ENCODE measurements at regions not wholly inside any gene's neighbourhood (a gene's known extent, or its start where the extent isn't known, plus 50 kb on each side); places are given as distances from the start of the nearest gene placed in this dataset.

DNA sequence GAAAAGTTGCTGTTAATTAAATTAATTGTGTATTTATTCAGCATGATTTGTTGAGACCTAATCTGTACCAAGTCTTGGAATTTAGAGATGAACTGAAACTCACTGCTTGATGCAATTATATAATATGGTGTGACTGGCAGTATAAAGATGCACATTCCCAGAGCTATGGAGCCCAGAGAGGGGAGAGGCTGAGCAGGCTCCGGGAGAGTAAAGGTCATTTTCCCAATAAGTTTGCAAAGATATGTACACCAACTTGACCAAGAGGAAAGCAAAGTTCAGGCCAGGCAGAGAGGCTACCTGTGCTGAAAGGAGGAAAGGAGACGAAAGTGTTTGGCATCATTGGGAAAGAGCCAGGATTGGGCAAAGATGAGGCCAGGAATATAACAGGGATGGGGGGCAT lies 271.7 kb upstream of the KLF4 start:
- TF ChIP-seq, protein P1, sequence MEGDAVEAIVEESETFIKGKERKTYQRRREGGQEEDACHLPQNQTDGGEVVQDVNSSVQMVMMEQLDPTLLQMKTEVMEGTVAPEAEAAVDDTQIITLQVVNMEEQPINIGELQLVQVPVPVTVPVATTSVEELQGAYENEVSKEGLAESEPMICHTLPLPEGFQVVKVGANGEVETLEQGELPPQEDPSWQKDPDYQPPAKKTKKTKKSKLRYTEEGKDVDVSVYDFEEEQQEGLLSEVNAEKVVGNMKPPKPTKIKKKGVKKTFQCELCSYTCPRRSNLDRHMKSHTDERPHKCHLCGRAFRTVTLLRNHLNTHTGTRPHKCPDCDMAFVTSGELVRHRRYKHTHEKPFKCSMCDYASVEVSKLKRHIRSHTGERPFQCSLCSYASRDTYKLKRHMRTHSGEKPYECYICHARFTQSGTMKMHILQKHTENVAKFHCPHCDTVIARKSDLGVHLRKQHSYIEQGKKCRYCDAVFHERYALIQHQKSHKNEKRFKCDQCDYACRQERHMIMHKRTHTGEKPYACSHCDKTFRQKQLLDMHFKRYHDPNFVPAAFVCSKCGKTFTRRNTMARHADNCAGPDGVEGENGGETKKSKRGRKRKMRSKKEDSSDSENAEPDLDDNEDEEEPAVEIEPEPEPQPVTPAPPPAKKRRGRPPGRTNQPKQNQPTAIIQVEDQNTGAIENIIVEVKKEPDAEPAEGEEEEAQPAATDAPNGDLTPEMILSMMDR (IDR thresholded peaks at IDR 0.05) = no peak

DNA sequence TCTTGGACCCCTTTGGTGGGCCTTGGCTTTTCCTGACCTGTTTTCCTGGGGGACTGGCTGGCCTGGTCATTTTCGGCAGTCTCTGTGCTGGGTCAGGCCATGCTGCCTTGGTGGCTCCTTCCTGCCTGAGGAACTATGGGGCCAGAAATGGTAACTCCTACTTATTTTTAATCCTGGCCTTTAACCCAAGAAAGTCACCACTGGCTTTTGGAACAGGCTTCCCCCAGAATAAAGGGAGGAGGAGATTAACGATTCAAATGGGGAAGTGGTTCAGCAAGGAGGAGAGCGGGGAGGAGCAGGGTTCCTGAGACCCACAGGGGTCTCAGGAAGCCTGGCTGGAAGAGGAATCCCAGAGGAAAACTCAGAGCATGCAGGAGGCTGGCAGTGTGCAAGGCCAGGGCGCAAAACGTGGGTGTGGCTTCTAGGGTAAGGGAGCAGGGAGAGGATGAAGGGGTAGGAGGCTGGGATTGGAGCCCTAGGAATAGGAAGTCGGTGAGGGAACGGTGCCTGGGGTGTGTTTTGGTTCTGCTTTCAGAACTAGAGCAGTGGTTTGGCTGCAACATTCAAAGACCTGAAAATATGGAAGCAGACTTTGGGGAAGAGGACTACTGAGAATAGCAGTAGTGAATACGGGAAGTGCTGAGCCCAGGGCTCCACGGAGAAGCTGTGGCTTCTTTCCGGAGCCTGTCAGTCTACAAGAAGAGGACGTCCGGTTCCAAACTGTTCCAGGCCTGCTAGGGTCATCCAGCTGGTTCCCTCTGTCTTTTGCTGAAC lies 271.1 kb upstream of the KLF4 start:
- TF ChIP-seq, protein P1 (IDR thresholded peaks at IDR 0.05) = no peak

DNA sequence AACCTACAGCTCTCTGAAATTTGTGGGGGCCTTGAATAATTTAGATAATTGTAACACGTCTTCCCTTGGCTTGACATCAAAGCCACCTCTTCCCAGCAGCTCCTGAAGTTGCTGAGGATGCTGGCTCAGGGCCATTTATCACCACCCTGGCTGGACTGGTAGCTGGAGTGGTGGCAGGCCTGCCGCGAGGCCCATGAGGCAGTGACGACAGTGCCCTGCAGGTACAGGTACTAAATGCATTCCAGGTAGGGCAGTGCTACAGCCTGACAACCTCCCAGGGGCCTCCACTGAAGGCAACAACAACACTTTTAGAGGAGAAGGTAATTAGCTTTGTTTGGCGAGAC lies 270.2 kb upstream of the KLF4 start:
- TF ChIP-seq, protein P1 (IDR thresholded peaks at IDR 0.05) = no peak

DNA sequence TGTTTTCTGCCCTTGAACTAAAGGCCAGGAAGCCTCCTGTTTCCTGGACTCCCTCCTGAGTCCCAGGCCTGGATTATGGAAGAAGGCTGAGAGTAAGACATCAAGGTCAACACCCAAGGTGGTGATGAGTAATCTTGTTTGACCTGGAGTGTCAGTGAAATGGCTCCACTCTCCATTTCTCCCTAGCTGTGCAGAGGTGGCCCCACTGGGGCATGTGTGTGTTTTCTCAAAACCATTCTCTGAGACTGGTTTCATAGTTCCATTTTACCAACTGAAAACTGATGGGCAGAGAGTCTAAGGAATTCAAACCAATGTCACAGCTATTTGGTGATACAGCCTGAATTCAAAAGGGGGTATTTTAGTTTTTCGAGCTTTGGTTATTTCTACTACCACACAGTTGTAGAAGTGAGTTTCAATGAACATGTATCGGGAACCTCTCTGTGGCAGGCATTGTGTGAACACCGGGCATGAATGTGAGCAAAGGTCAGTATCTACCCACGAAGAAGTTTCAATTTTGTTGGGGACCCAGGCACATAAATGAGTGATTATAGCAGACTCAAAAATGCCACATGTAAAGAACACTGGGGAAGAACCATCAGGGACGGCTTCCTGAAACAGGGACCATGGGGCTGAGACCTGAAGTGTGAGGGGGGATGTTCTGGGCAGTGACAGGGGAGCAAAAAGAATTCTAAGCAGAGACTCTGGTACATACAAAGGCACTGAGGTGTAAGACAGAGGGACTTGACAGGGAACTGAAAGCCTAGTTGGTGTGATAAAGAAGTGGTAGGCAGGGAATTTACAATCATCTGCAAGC lies 269.6 kb upstream of the KLF4 start:
- TF ChIP-seq, protein P1 (IDR thresholded peaks at IDR 0.05) = no peak

DNA sequence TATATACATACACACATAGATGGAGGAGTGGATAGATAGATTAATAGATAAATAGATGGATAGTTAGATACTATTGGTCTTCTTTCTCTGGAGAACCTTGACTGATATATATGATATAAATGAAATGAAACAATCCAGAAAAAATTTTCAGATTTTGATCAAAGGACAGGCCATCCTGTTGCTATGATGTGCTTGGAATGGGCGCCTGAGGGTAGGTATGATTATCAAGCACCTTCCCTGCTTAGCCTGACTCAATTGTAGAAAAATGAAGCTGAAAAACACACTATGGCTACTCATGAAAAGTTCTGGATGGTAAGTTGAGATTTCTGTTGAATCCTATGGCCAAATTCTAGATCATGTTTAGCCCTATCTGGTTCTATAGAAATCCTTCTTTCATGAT lies 266.5 kb upstream of the KLF4 start:
- TF ChIP-seq, protein P1 (IDR thresholded peaks at IDR 0.05) = no peak

DNA sequence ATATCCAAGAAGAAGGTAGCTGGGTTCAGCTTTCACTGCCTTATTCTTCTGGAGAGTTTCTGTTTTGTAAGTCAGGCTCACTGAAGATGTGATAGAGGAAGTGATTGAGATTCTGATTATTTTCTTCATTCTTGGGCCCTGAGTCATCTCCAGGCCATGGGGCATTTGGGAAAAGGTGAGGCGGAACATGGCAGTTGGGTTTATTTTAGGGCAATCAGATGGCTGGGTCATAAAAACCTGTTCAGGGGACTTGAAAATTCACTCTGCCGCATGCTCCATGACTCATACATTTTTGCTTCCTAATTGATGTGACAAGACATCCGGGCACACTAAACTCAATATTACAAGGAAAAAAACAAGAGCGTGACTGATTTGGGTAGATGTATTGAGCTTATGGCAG lies 265.7 kb upstream of the KLF4 start:
- TF ChIP-seq, protein P1 (IDR thresholded peaks at IDR 0.05) = no peak

DNA sequence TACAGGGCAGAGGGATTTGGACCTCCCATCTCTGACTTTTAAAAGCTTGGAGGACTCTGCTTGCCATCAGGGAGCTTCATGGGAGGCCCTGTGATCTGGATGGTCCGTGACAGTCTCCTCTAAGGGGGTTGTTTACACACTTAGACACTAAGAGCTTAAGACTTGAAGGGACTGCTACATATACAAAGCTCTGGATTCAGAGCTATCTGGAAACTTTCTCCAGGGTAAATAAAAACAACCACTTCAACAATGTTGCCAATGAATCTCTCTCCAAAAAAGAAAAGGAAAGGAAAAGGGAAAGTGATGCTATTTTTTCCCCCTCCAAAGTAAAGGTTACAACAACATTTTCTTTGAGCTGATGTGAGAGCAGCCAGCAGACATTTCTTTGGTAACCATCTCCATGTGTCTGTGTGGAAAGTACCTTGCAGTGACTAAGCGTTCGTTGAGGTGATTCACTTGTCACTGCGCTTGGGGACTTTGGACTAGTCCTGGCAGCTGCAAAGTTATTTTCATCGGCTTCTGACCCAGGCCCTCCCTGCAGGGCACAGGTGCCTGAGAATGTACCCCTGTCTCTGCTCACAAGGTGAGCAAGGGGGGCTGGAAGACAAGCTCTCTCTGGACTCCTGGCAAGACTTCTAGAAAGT lies 262.1 kb upstream of the KLF4 start:
- TF ChIP-seq, protein P1 (IDR thresholded peaks at IDR 0.05) = no peak

Data from LNCAP (cell line).